ENCODE measurements at regions not wholly inside any gene's neighbourhood (a gene's known extent, or its start where the extent isn't known, plus 50 kb on each side); places are given as distances from the start of the nearest gene placed in this dataset.

DNA sequence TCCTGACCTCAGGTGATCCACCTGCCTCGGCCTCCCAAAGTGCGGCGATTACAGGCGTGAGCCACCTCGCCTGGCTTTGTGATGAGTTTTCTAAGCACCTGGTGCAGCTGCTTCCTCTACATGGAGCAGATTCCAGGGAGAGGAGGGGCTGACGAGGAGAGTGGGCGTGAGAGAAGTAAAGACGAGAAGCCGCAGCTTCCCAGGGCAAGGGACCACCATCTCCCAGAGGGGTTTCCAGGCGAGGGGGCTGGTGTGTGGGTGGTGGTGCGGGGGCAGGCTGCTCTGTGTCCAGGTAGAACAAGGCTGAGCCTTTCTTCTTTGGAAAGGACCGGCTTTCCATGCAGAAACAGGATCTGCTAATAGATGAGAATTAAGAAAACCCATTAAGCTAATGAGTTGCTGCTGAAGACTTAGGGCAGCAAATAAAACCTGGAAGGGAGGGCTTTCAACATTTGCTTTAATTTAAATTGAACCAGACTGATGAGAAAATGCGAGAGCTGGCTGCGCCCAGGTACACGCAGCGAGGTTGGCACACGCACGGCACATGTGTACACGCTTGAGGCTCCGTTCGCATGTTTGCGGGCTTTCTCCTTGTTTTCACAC is 236.7 kb downstream of the RBFOX3 start:
- Histone ChIP-seq H3K27me3 (replicated peaks; ENCODE audit: insufficient read depth) (peaks cover 1% of the 10 kb centered on the region), H3K27ac (no peak overlapping the region), H3K9me3 (no peaks in the 10 kb centered on the region), H3K4me1 (replicated peaks) (no peaks in the 10 kb centered on the region), H3K4me3 (no peak overlapping the region), H3K36me3 (no peaks in the 10 kb centered on the region)
- WGBS, result 71% methylated on average over 22 of the region's 22 CpGs
- TF ChIP-seq CTCF (IDR thresholded peaks at IDR 0.05), result no peak
- no peak for TF ChIP-seq POLR2AphosphoS5 (IDR thresholded peaks at IDR 0.05)
- TF ChIP-seq POLR2A (IDR thresholded peaks at IDR 0.05), result no peak
- intact Hi-C loops (cut with DNase I), result no loop called here
- no peak for DNase-seq (ENCODE audit: low spot score)

- Histone ChIP-seq H3K4me3 (no peak overlapping the region), H3K27ac (no peak overlapping the region), H3K9me3 (no peaks in the 10 kb centered on the region), H3K4me1 (replicated peaks) (no peaks in the 10 kb centered on the region), H3K36me3 (no peaks in the 10 kb centered on the region), H3K27me3 (replicated peaks; ENCODE audit: insufficient read depth) (peaks cover 1% of the 10 kb centered on the region)
- WGBS, result 59% methylated on average over 16 of the region's 16 CpGs
- TF ChIP-seq CTCF (IDR thresholded peaks at IDR 0.05) (no peak), POLR2AphosphoS5 (IDR thresholded peaks at IDR 0.05) (no peak), POLR2A (IDR thresholded peaks at IDR 0.05) (no peak)
- no peak for DNase-seq (ENCODE audit: low spot score)
- intact Hi-C loops (cut with DNase I), result no loop called here
Observed at GRCh38 chr17:79372470-79373238, 238.2 kb downstream of the RBFOX3 start.

DNA sequence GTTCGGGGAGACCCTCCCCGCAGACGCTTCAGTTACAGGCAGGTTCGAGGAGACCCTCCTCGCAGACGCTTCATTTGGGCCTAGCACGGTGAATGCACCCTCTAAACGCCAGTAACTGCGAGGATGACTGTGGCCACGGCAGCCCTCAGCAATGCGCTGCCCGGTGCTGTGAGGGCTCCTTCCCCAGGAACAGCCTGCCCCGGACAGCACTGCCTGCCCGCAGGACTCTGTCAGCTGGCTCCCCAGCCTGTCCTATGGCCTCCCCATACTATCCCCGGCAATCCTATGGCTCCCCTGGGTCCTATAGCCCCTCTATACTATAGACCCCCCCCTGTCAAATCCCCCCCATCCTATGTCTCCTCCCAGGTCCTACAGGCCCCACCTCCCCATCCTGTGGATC is 238.9 kb downstream of the RBFOX3 start:
- H3K4me1 ChIP-seq (replicated peaks), result no peaks in the 10 kb centered on the region
- no peak for TF ChIP-seq POLR2A (IDR thresholded peaks at IDR 0.05)
- no peak for TF ChIP-seq CTCF (IDR thresholded peaks at IDR 0.05)
- no peak for TF ChIP-seq POLR2AphosphoS5 (IDR thresholded peaks at IDR 0.05)

DNA sequence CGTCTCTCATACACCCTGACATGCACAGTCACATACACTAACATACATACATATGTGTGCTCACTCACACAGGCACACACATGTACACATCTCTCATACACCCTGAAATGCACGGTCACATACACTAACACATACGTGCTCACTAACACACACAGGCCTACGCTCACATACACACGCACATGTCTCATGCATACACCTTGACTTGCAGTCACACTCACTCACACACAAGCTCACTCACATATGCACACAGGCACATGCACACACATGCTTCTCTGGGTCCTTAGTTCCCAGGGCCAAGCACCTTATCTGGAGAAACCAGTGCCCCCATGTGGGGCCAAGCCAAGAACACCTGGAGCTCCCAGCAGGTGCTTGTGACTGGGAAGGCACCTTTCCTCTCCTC is 240.3 kb downstream of the RBFOX3 start:
- intact Hi-C loops (cut with DNase I), result no loop called here
- TF ChIP-seq POLR2AphosphoS5 (IDR thresholded peaks at IDR 0.05) (no peak), CTCF (IDR thresholded peaks at IDR 0.05) (no peak), POLR2A (IDR thresholded peaks at IDR 0.05) (no peak)
- peaks cover 7% of the 10 kb centered on the region for H3K27me3 ChIP-seq (replicated peaks; ENCODE audit: insufficient read depth)
- no peak overlapping the region for H3K27ac ChIP-seq
- H3K36me3 ChIP-seq, result no peaks in the 10 kb centered on the region
- H3K4me3 ChIP-seq, result no peak overlapping the region
- H3K4me1 ChIP-seq (replicated peaks), result no peaks in the 10 kb centered on the region
- no peaks in the 10 kb centered on the region for H3K9me3 ChIP-seq
- WGBS, result 84% methylated on average over 5 of the region's 5 CpGs
- no peak for DNase-seq (ENCODE audit: low spot score)

More for the DNA sequence above, 238.9 kb downstream of the RBFOX3 start:
- whole genome bisulfite sequencing, result 74% methylated on average over 15 of the region's 15 CpGs
- Histone ChIP-seq H3K27ac (no peak overlapping the region), H3K4me3 (no peak overlapping the region), H3K36me3 (no peaks in the 10 kb centered on the region), H3K9me3 (no peaks in the 10 kb centered on the region), H3K27me3 (replicated peaks; ENCODE audit: insufficient read depth) (peaks cover 1% of the 10 kb centered on the region)
- intact Hi-C loops (cut with DNase I), result no loop called here
- DNase-seq (ENCODE audit: low spot score), result no peak

DNA sequence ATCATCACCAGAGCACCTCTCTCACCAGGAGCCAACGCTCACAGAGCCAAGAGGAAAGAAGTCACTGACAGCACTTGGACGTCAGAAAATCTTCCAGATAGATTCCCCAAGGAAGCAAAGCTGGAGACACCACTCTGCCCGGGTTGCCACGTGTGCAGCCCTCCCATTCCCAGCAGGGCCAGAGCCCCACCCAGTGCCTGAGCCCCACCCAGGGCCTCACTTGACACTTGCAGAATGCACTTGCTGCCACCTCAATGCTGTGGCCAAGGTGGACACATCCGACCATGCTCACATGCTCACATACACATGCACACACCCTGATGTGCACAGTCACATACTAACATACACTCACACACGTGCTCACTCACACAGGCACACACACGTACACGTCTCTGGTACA is 240.7 kb downstream of the RBFOX3 start:
- no peaks in the 10 kb centered on the region for H3K4me1 ChIP-seq (replicated peaks)
- H3K9me3 ChIP-seq, result no peaks in the 10 kb centered on the region
- H3K4me3 ChIP-seq, result no peak overlapping the region
- WGBS, result 81% methylated on average over 8 of the region's 8 CpGs
- H3K27me3 ChIP-seq (replicated peaks; ENCODE audit: insufficient read depth), result peaks cover 7% of the 10 kb centered on the region
- no peaks in the 10 kb centered on the region for H3K36me3 ChIP-seq
- TF ChIP-seq CTCF (IDR thresholded peaks at IDR 0.05), result no peak
- no peak for TF ChIP-seq POLR2AphosphoS5 (IDR thresholded peaks at IDR 0.05)
- TF ChIP-seq POLR2A (IDR thresholded peaks at IDR 0.05), result no peak
- intact Hi-C loops (cut with DNase I), result no loop called here
- no peak overlapping the region for H3K27ac ChIP-seq
- no peak for DNase-seq (ENCODE audit: low spot score)

Data from prostate gland (tissue), 2 donors.